ENCODE measurements at regions not wholly inside any gene's neighbourhood (a gene's known extent, or its start where the extent isn't known, plus 50 kb on each side); places are given as distances from the start of the nearest gene placed in this dataset.

DNA sequence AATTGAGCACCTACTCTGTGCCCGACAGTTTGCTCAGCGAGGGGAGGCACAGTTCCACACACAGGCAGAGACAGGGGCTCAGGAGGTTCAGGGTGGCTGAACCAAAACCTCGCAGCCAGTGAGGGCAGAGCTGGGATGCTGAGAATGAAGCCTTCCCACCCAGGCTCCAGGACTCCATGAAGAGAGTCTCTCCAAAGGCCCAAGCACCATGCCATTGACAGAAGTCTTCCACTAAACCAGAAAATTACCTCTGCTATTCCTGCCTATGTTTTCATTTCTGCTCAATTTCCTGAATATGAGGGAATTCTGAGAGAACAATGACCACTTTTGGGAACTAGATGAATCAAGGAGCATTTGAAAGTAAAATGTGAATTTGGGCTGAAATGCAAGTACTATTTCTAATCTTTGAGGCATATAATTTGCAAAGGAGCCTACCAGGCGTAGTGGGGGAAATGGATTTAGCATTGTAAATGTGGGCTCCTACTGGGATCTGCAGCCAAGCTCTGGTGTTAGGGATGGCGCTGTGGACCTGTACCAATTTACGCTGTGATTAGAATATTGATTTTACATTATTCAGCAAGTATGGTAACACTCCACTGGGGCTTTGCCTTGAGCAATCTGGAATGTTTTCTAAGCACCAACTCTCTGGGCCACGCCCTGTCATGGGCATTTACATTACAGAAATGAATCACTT lies 91.9 kb downstream of the DRD1 start:
- Histone ChIP-seq H3K9me3 (no peaks in the 10 kb centered on the region), H3K27ac (ENCODE audit: low read depth in 2 of 2, low read length in 1 of 2) (no peak overlapping the region), H3K4me1 (ENCODE audit: control insufficient read depth in 1 of 2, insufficient read depth in 2 of 2, low read depth in 1 of 2, low read length in 1 of 2) (no peaks in the 10 kb centered on the region), H3F3A (replicated peaks; ENCODE audit: insufficient read depth) (no peaks in the 10 kb centered on the region), H3K4me2 (no peak overlapping the region), H3K36me3 (replicated peaks in 1 of 2; ENCODE audit: control insufficient read depth in 1 of 2, insufficient read depth in 2 of 2, low read length in 1 of 2) (no peaks in the 10 kb centered on the region), H2AFZ (ENCODE audit: low read depth) (no peak overlapping the region), H3K9ac (no peak overlapping the region), H3K9me2 (no peaks in the 10 kb centered on the region), H3K27me3 (ENCODE audit: insufficient read depth) (no peaks in the 10 kb centered on the region), H4K20me1 (ENCODE audit: insufficient read depth) (no peaks in the 10 kb centered on the region), H3K4me3 (ENCODE audit: low read depth in 2 of 2, low read length in 1 of 2) (no peak overlapping the region), H3K79me2 (ENCODE audit: insufficient read depth) (no peaks in the 10 kb centered on the region)
- DNase-seq = no peak
- CTCF ChIA-PET = no interaction called here
- TF ChIP-seq JUND (IDR thresholded peaks at IDR 0.05) = no peak
- TF ChIP-seq, protein P1, sequence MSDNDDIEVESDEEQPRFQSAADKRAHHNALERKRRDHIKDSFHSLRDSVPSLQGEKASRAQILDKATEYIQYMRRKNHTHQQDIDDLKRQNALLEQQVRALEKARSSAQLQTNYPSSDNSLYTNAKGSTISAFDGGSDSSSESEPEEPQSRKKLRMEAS (IDR thresholded peaks at IDR 0.05; ENCODE audit: low read depth) = no peak
- TF ChIP-seq SIN3A (IDR thresholded peaks at IDR 0.05; ENCODE audit: borderline replicate concordance, low read depth, low read length) = no peak
- TF ChIP-seq, protein P2, sequence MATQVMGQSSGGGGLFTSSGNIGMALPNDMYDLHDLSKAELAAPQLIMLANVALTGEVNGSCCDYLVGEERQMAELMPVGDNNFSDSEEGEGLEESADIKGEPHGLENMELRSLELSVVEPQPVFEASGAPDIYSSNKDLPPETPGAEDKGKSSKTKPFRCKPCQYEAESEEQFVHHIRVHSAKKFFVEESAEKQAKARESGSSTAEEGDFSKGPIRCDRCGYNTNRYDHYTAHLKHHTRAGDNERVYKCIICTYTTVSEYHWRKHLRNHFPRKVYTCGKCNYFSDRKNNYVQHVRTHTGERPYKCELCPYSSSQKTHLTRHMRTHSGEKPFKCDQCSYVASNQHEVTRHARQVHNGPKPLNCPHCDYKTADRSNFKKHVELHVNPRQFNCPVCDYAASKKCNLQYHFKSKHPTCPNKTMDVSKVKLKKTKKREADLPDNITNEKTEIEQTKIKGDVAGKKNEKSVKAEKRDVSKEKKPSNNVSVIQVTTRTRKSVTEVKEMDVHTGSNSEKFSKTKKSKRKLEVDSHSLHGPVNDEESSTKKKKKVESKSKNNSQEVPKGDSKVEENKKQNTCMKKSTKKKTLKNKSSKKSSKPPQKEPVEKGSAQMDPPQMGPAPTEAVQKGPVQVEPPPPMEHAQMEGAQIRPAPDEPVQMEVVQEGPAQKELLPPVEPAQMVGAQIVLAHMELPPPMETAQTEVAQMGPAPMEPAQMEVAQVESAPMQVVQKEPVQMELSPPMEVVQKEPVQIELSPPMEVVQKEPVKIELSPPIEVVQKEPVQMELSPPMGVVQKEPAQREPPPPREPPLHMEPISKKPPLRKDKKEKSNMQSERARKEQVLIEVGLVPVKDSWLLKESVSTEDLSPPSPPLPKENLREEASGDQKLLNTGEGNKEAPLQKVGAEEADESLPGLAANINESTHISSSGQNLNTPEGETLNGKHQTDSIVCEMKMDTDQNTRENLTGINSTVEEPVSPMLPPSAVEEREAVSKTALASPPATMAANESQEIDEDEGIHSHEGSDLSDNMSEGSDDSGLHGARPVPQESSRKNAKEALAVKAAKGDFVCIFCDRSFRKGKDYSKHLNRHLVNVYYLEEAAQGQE (IDR thresholded peaks at IDR 0.05; ENCODE audit: low read depth, low read length) = no peak
- no peak for TF ChIP-seq TEAD4 (IDR thresholded peaks at IDR 0.05; ENCODE audit: borderline replicate concordance, insufficient read depth)
- TF ChIP-seq ELF1 (IDR thresholded peaks at IDR 0.05) = no peak
- no peak for TF ChIP-seq POLR2AphosphoS5 (IDR thresholded peaks at IDR 0.05; ENCODE audit: low read depth, low read length)
- no peak for TF ChIP-seq CHD2 (IDR thresholded peaks at IDR 0.05; ENCODE audit: low read length, partially characterized antibody)
- no peak for TF ChIP-seq RFX5 (IDR thresholded peaks at IDR 0.05; ENCODE audit: low read length)
- no peak for TF ChIP-seq FOXM1 (IDR thresholded peaks at IDR 0.05; ENCODE audit: low read depth)
- no peak for TF ChIP-seq NFIC (IDR thresholded peaks at IDR 0.05; ENCODE audit: borderline replicate concordance)
- TF ChIP-seq FOXJ3 (CRISPR knock-in tag; IDR thresholded peaks at IDR 0.05) = no peak
- TF ChIP-seq EZH2phosphoT487 (IDR thresholded peaks at IDR 0.05; ENCODE audit: borderline replicate concordance, low read depth) = no peak
- TF ChIP-seq RAD21 (IDR thresholded peaks at IDR 0.05; ENCODE audit: low read length) = no peak
- no peak for TF ChIP-seq GABPA (IDR thresholded peaks at IDR 0.05; ENCODE audit: low read depth)
- TF ChIP-seq NRF1 (IDR thresholded peaks at IDR 0.05; ENCODE audit: low read depth, low read length) = no peak
- POLR2A ChIA-PET = no interaction called here
- 23% methylated on average over 6 of the region's 7 CpGs for WGBS (ENCODE audit: low lambda C conversion rate)

Measured in SK-N-SH (cell line).